HG02870 (cell line): ENCODE measurements at regions not wholly inside any gene's neighbourhood (a gene's known extent, or its start where the extent isn't known, plus 50 kb on each side); places are given as distances from the start of the nearest gene placed in this dataset.

Experiments used
- ATAC-seq: cut with Tn5 transposase; IDR thresholded peaks from one replicate; pipeline ENCODE4 v1.9.1; 2021; ENCODE audit warnings: mild to moderate bottlenecking, moderate library complexity; ENCODE audit not compliant: unreplicated experiment

- no peak for ATAC-seq
Observed at GRCh38 chr22:19574247-19574646, 50.0 kb upstream of the CLDN5 start.

GRCh38 chr22:19576460-19577421 is 52.5 kb upstream of the CLDN5 start:
- ATAC-seq, result no peak

- no peak for ATAC-seq
Observed at GRCh38 chr22:19577422-19577966, 53.3 kb upstream of the CLDN5 start.

- ATAC-seq, result no peak
Observed at GRCh38 chr22:19578180-19579004, 54.2 kb upstream of the CLDN5 start.

- no peak for ATAC-seq
Observed at GRCh38 chr22:19579115-19579811, 55.1 kb upstream of the CLDN5 start.

- no peak for ATAC-seq
Observed at GRCh38 chr22:19579880-19580279, 55.7 kb upstream of the CLDN5 start.

- no peak for ATAC-seq
Observed at GRCh38 chr22:19580291-19580890, 56.2 kb upstream of the CLDN5 start.

GRCh38 chr22:19582033-19582693 is 58.0 kb upstream of the CLDN5 start:
- no peak for ATAC-seq

- no peak for ATAC-seq
Observed at GRCh38 chr22:19586922-19587684, 62.9 kb upstream of the CLDN5 start.

- no peak for ATAC-seq
Observed at GRCh38 chr22:19590696-19591095, 66.5 kb upstream of the CLDN5 start.

- ATAC-seq, result no peak
Observed at GRCh38 chr22:19591568-19591967, 67.4 kb upstream of the CLDN5 start.

- no peak for ATAC-seq
Observed at GRCh38 chr22:19592464-19592863, 68.3 kb upstream of the CLDN5 start.

- ATAC-seq, result no peak
Observed at GRCh38 chr22:19593991-19594569, 69.9 kb upstream of the CLDN5 start.

- ATAC-seq, result no peak
Observed at GRCh38 chr22:19595532-19595931, 71.3 kb upstream of the CLDN5 start.

GRCh38 chr22:19596680-19597398 is 72.6 kb upstream of the CLDN5 start:
- no peak for ATAC-seq

GRCh38 chr22:19597399-19597735 is 73.2 kb upstream of the CLDN5 start:
- no peak for ATAC-seq

- no peak for ATAC-seq
Observed at GRCh38 chr22:19598054-19598855, 74.0 kb upstream of the CLDN5 start.

GRCh38 chr22:19599004-19599403 is 74.8 kb upstream of the CLDN5 start:
- ATAC-seq, result no peak
